Endothelial cell of umbilical vein (primary cell): ENCODE measurements at regions not wholly inside any gene's neighbourhood (a gene's known extent, or its start where the extent isn't known, plus 50 kb on each side); places are given as distances from the start of the nearest gene placed in this dataset.

Source experiments
- BruUV-seq: library from RNA; stranded (reverse); fragments of 400-500 nt; replicated peaks from 2 replicates; lab custom pipeline; 2021; lab: Mats Ljungman, UMichigan
- CTCF ChIA-PET: fragments of 300-600, 350-600 bp; sonication (Branson Sonifier 250); formaldehyde crosslinking; loops from one replicate; lab custom pipeline; 2021; ENCODE audit warnings: antibody characterized with exemption, inconsistent platforms; lab: Charles Lee
- POLR2A ChIA-PET: fragments of 300-600, 350-600 bp; sonication (Branson Sonifier 250); formaldehyde crosslinking; loops from one replicate; lab custom pipeline; 2021; ENCODE audit warnings: antibody characterized with exemption, inconsistent platforms; lab: Charles Lee
- DNase-seq: peaks from one replicate; pipeline ENCODE4 v3.0.0-alpha.2; 2011; ENCODE audit warnings: low read depth, low spot score
- FAIRE-seq: peaks from 2 replicates; lab custom pipeline; 2011; peaks lifted over from hg19 to GRCh38; lab: Jason Lieb, UNC
- H2AFZ ChIP-seq: 2 replicates; pipeline ENCODE4 v1.6.0; 2012; ENCODE audit warnings: low read depth, low read length, control low read depth, inconsistent platforms
- H3K27ac ChIP-seq: 2 replicates; pipeline ENCODE4 v1.5.1; 2011; ENCODE audit warnings: low read depth, mild to moderate bottlenecking, control low read depth, low read length, moderate library complexity; ENCODE audit not compliant: insufficient read depth
- H3K27me3 ChIP-seq, 2 experiments: 2 replicates each; pipeline versions ENCODE4 v1.6.0 to v1.6.1; 2011; ENCODE audit warnings: low read length in 2 of 2, mixed read lengths in 1 of 2; ENCODE audit not compliant: control insufficient read depth in 2 of 2, insufficient read depth in 2 of 2
- H3K36me3 ChIP-seq, 2 experiments: 2 replicates in 1 of 2; 3 replicates in 1 of 2; pipeline ENCODE4 v1.5.1; 2011; ENCODE audit warnings: low read length in 2 of 2, mild to moderate bottlenecking in 1 of 2, moderate library complexity in 1 of 2; ENCODE audit not compliant: control insufficient read depth in 2 of 2, insufficient read depth in 2 of 2; ENCODE audit errors: extremely low read depth in 1 of 2
- H3K4me1 ChIP-seq: 3 replicates; pipeline ENCODE4 v1.5.1; 2011; ENCODE audit warnings: mild to moderate bottlenecking, low read length; ENCODE audit not compliant: control insufficient read depth, insufficient read depth; ENCODE audit errors: extremely low read depth
- H3K4me2 ChIP-seq: 2 replicates; pipeline ENCODE4 v1.6.1; 2011; ENCODE audit warnings: low read length, control low read depth, mixed read lengths; ENCODE audit not compliant: insufficient read depth
- H3K4me3 ChIP-seq, 3 experiments: fragments of 200-600 bp in 1 of 3; sonication (generic), shearing (Covaris generic) in 1 of 3; replicated peaks in 1 of 3; 2 replicates each; pipeline ENCODE4 v1.5.1; 2011 to 2016; ENCODE audit warnings: control low read depth in 3 of 3, low read length in 3 of 3, mild to moderate bottlenecking in 2 of 3, inconsistent platforms in 1 of 3, low read depth in 1 of 3, moderate library complexity in 1 of 3; ENCODE audit not compliant: insufficient read depth in 1 of 3
- H3K79me2 ChIP-seq: 2 replicates; pipeline ENCODE4 v1.6.0; 2012; ENCODE audit warnings: low read length, inconsistent platforms; ENCODE audit not compliant: control insufficient read depth, insufficient read depth
- H3K9ac ChIP-seq: replicated peaks from 2 replicates; pipeline ENCODE3; 2011; ENCODE audit warnings: low read length, control low read depth; ENCODE audit not compliant: insufficient read depth; ENCODE audit errors: extremely low read depth
- H3K9me1 ChIP-seq: replicated peaks from 3 replicates; pipeline ENCODE4 v1.6.0; 2011; ENCODE audit warnings: mild to moderate bottlenecking, low read length; ENCODE audit not compliant: control insufficient read depth, insufficient read depth; ENCODE audit errors: extremely low read depth
- H3K9me3 ChIP-seq: replicated peaks from 2 replicates; pipeline ENCODE4 v1.5.1; 2012; ENCODE audit warnings: low read length, inconsistent platforms; ENCODE audit not compliant: control insufficient read depth, insufficient read depth
- H4K20me1 ChIP-seq: replicated peaks from 2 replicates; pipeline ENCODE3; 2011; ENCODE audit warnings: mild to moderate bottlenecking, low read length; ENCODE audit not compliant: control insufficient read depth, insufficient read depth; ENCODE audit errors: extremely low read depth
- EZH2 ChIP-seq: IDR thresholded peaks from 2 replicates; pipeline ENCODE4 v1.6.1; 2012; ENCODE audit warnings: borderline replicate concordance, low read depth, mild to moderate bottlenecking, moderate library complexity, low read length, inconsistent platforms; ENCODE audit not compliant: severe bottlenecking
- FOS ChIP-seq: IDR thresholded peaks from 2 replicates; pipeline ENCODE4 v1.6.1; 2011; ENCODE audit warnings: mild to moderate bottlenecking, low read length, moderate library complexity, borderline replicate concordance; ENCODE audit not compliant: insufficient read depth
- GATA2 ChIP-seq: IDR thresholded peaks from 2 replicates; pipeline ENCODE4 v1.7.0; 2011; ENCODE audit warnings: low read depth, mild to moderate bottlenecking, moderate library complexity, mixed read lengths, low read length; ENCODE audit not compliant: insufficient read length, insufficient read depth
- JUN ChIP-seq: IDR thresholded peaks from 2 replicates; pipeline ENCODE4 v1.6.1; 2011; ENCODE audit warnings: borderline replicate concordance, low read depth; ENCODE audit not compliant: insufficient read length, insufficient read depth
- MYC ChIP-seq: IDR thresholded peaks from one replicate; pipeline ENCODE4 v1.6.1; 2011; ENCODE audit warnings: mild to moderate bottlenecking, low read depth, low read length
- POLR2A ChIP-seq: IDR thresholded peaks from 2 replicates; pipeline ENCODE4 v1.6.1; 2012; ENCODE audit warnings: low read depth, mild to moderate bottlenecking, control low read depth, low read length
- POLR2AphosphoS5 ChIP-seq: IDR thresholded peaks from 2 replicates; pipeline ENCODE4 v1.6.1; 2012; ENCODE audit warnings: low read depth, mild to moderate bottlenecking, control low read depth, low read length, moderate library complexity; ENCODE audit not compliant: insufficient read depth
- dilution Hi-C: fragments of 300-500 bp; cut with MboI; formaldehyde crosslinking; loops from one replicate; pipeline ENCODE4 v1.15.0; 2019; ENCODE audit warnings: low sequenced_read_pairs; ENCODE audit not compliant: extremely low pct_ligation_motif_present
- intact Hi-C: fragments of 100-400 bp; cut with micrococcal nuclease; formaldehyde crosslinking; loops from one replicate; pipeline ENCODE4 v1.10.0; 2022
- TF ChIP-seq, protein P1 (sequence below): IDR thresholded peaks from 2 replicates; pipeline ENCODE4 v1.6.1; 2011; ENCODE audit not compliant: insufficient read depth, insufficient read length
- TF ChIP-seq, protein P2 (sequence below), 2 donors: IDR thresholded peaks; 1 replicate in 1 of 2; 2 replicates in 1 of 2; pipeline ENCODE4 v1.5.1; 2011; ENCODE audit warnings: low read length in 2 of 2, mild to moderate bottlenecking in 2 of 2, moderate library complexity in 2 of 2, control low read depth in 1 of 2, inconsistent platforms in 1 of 2, low read depth in 1 of 2; ENCODE audit not compliant: insufficient read depth in 1 of 2; ENCODE audit errors: extremely low read depth in 1 of 2

DNA sequence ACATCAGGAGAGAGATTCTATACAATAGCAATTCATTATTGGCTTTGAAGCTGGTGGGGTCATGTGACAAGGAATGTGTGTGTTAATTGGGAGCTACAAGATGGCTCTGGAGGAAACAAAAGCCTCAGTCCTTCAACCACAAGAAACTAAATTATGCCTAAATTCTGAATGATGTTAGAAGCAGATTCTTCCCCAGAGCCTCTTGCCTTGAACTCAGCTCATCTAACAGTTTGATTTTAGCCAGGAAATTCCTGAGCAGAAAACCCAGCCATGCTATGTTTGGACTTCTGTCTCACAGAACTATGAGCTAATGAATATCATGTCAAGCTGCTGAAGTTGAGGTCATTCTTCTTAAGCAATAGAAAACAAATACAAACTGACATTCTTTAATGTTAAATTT, 274.7 kb downstream of the SLC6A15 start:
- H3K9me3 ChIP-seq, result no peaks in the 10 kb centered on the region
- no peak overlapping the region for H3K4me2 ChIP-seq
- ChIA-PET POLR2A (no interaction called here), CTCF (interaction anchor here (0.7 to 1.1 kb wide), 2 partner anchors 9 to 11 kb away, joined by 3 to 4 read pairs; no protein-coding TSS in a partner anchor)
- no peaks in the 10 kb centered on the region for H3K27me3 ChIP-seq
- H3K27ac ChIP-seq, result no peak overlapping the region
- H3K9me1 ChIP-seq, result no peaks in the 10 kb centered on the region
- FAIRE-seq (no peak), DNase-seq (no peak)
- no peaks in the 10 kb centered on the region for H3K4me1 ChIP-seq
- H3K9ac ChIP-seq, result no peak overlapping the region
- no TSS peak for BruUV-seq
- no peak overlapping the region for H2AFZ ChIP-seq
- intact Hi-C loops (no loop called here), dilution Hi-C loops (no loop called here)
- no peaks in the 10 kb centered on the region for H4K20me1 ChIP-seq
- TF ChIP-seq JUN (no peak), GATA2 (no peak), FOS (no peak), EZH2 (no peak), POLR2AphosphoS5 (no peak), MYC (no peak), POLR2A (no peak)
- TF ChIP-seq, protein P1, sequence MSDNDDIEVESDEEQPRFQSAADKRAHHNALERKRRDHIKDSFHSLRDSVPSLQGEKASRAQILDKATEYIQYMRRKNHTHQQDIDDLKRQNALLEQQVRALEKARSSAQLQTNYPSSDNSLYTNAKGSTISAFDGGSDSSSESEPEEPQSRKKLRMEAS, result no peak
- TF ChIP-seq, protein P2, sequence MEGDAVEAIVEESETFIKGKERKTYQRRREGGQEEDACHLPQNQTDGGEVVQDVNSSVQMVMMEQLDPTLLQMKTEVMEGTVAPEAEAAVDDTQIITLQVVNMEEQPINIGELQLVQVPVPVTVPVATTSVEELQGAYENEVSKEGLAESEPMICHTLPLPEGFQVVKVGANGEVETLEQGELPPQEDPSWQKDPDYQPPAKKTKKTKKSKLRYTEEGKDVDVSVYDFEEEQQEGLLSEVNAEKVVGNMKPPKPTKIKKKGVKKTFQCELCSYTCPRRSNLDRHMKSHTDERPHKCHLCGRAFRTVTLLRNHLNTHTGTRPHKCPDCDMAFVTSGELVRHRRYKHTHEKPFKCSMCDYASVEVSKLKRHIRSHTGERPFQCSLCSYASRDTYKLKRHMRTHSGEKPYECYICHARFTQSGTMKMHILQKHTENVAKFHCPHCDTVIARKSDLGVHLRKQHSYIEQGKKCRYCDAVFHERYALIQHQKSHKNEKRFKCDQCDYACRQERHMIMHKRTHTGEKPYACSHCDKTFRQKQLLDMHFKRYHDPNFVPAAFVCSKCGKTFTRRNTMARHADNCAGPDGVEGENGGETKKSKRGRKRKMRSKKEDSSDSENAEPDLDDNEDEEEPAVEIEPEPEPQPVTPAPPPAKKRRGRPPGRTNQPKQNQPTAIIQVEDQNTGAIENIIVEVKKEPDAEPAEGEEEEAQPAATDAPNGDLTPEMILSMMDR (IDR thresholded peaks at IDR 0.05; ENCODE audit: extremely low read depth in 1 of 2, insufficient read depth in 1 of 2, low read depth in 1 of 2, low read length in 2 of 2), result no peak
- H3K4me3 ChIP-seq, result no peak overlapping the region
- no peaks in the 10 kb centered on the region for H3K36me3 ChIP-seq
- H3K79me2 ChIP-seq, result no peaks in the 10 kb centered on the region
